Fibroblast of mammary gland (primary cell): ENCODE measurements at regions not wholly inside any gene's neighbourhood (a gene's known extent, or its start where the extent isn't known, plus 50 kb on each side); places are given as distances from the start of the nearest gene placed in this dataset.

Experiments used
- DNase-seq: peaks from one replicate; pipeline ENCODE4 v3.0.0-alpha.2; 2010; ENCODE audit warnings: low read depth
- H3K4me3 ChIP-seq: 2 replicates; pipeline ENCODE4 v1.5.1; 2011; ENCODE audit warnings: low read depth, mild to moderate bottlenecking, low read length, moderate library complexity; ENCODE audit not compliant: control insufficient read depth
- CTCF ChIP-seq: conservative IDR thresholded peaks from 2 replicates; pipeline ENCODE4 v1.5.1; 2011; ENCODE audit warnings: low read depth, low read length, inconsistent platforms; ENCODE audit not compliant: control insufficient read depth, insufficient read depth

GRCh38 chr5:119943148-119943547, 313.8 kb downstream of the FAM170A start:
- no peak overlapping the region for H3K4me3 ChIP-seq
- TF ChIP-seq CTCF: peak; percentile 34

GRCh38 chr5:119945691-119946090, 316.3 kb downstream of the FAM170A start:
- DNase-seq: peak; percentile 6
- no peak for TF ChIP-seq CTCF
- no peak overlapping the region for H3K4me3 ChIP-seq

More at GRCh38 chr5:119943148-119943547, 313.8 kb downstream of the FAM170A start:
- DNase-seq: peak; percentile 47

GRCh38 chr5:119948162-119948561, 318.8 kb downstream of the FAM170A start:
- no peak overlapping the region for H3K4me3 ChIP-seq
- DNase-seq: no peak
- TF ChIP-seq CTCF: no peak

GRCh38 chr5:119949426-119949999, 320.2 kb downstream of the FAM170A start:
- TF ChIP-seq CTCF: no peak
- no peak for DNase-seq
- no peak overlapping the region for H3K4me3 ChIP-seq

GRCh38 chr5:119951330-119951934, 322.1 kb downstream of the FAM170A start:
- no peak for DNase-seq
- H3K4me3 ChIP-seq: no peak overlapping the region
- TF ChIP-seq CTCF: no peak

- TF ChIP-seq CTCF: no peak
- H3K4me3 ChIP-seq: no peak overlapping the region
- no peak for DNase-seq
Measured at GRCh38 chr5:119953474-119953873, 324.1 kb downstream of the FAM170A start.
